ENCODE measurements at regions not wholly inside any gene's neighbourhood (a gene's known extent, or its start where the extent isn't known, plus 50 kb on each side); places are given as distances from the start of the nearest gene placed in this dataset.

DNA sequence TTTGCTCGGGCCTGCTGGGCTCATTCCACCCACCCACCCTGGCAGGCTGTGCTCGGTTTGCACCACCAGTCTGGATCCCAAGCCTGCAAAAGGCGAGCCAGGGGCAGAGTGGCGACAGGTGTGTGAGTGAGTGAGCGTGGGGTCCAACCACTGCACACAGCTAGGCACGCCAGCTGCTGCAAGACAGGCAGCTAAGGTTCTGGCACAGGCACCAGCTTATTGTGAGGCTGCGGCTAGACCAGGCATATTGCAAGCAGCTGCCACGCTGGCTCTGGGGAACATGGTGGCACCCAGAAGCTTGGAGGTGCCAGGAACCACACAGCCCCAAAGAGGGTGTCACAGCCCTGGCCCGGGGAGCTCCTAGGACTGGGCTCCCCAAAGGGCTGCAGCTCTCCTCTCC is 205.1 kb downstream of the ANKRD60 start:
- DNase-seq (ENCODE audit: low read depth, low spot score) (no peak), ATAC-seq (no peak)
- ChIA-PET POLR2A (no interaction called here), RAD21 (ENCODE audit: low non-redundant PET in 1 of 2, low total read pairs in 2 of 2, uncharacterized antibody in 2 of 2, unreplicated experiment in 2 of 2) (no interaction called here), CTCF (no interaction called here)
- Histone ChIP-seq H3K4me1 (ENCODE audit: control insufficient read depth in 1 of 2, insufficient read depth in 2 of 2, low read length in 2 of 2) (peaks cover 0 to 11% of the 10 kb centered on the region in 2 experiments; a peak in 2 of 4 replicates), H3K36me3 (ENCODE audit: control insufficient read depth in 1 of 2, insufficient read depth in 2 of 2, low read length in 2 of 2) (no peaks in the 10 kb centered on the region), H3K4me3 (replicated peaks in 1 of 2; ENCODE audit: low read depth in 1 of 2, low read length in 2 of 2) (no peak overlapping the region), H3K9ac (ENCODE audit: low read length) (no peak overlapping the region), H4K20me1 (ENCODE audit: insufficient read depth) (no peaks in the 10 kb centered on the region), H3K79me2 (ENCODE audit: insufficient read depth, low read length) (no peaks in the 10 kb centered on the region), H3K4me2 (ENCODE audit: low read length) (no peak overlapping the region), H3K27ac (ENCODE audit: low read depth, low read length) (no peak overlapping the region), H2AFZ (ENCODE audit: low read depth, low read length, poor library complexity, severe bottlenecking) (no peak overlapping the region), H3K27me3 (ENCODE audit: insufficient read depth, low read length) (peaks cover 27% of the 10 kb centered on the region), H3K9me3 (ENCODE audit: control insufficient read depth in 1 of 2, insufficient read depth in 1 of 2, low read depth in 1 of 2, low read length in 2 of 2) (no peaks in the 10 kb centered on the region), H3K9me2 (ENCODE audit: insufficient read depth) (no peaks in the 10 kb centered on the region)
- no peak for TF ChIP-seq ZNF274 (IDR thresholded peaks at IDR 0.05; ENCODE audit: low read depth, low read length)
- no peak for TF ChIP-seq SIN3A (IDR thresholded peaks at IDR 0.05; ENCODE audit: low read depth)
- no peak for TF ChIP-seq ELF1 (IDR thresholded peaks at IDR 0.05; ENCODE audit: borderline replicate concordance, low read depth)
- TF ChIP-seq SP1 (IDR thresholded peaks at IDR 0.05; ENCODE audit: low read depth) = no peak
- no peak for TF ChIP-seq EZH2phosphoT487 (IDR thresholded peaks at IDR 0.05; ENCODE audit: borderline replicate concordance)
- no peak for TF ChIP-seq CBX3 (IDR thresholded peaks at IDR 0.05; ENCODE audit: low read depth)
- no peak for TF ChIP-seq TCF7L2 (IDR thresholded peaks at IDR 0.05; ENCODE audit: borderline replicate concordance, extremely low read depth, insufficient read depth, insufficient read length)
- TF ChIP-seq, protein P1, sequence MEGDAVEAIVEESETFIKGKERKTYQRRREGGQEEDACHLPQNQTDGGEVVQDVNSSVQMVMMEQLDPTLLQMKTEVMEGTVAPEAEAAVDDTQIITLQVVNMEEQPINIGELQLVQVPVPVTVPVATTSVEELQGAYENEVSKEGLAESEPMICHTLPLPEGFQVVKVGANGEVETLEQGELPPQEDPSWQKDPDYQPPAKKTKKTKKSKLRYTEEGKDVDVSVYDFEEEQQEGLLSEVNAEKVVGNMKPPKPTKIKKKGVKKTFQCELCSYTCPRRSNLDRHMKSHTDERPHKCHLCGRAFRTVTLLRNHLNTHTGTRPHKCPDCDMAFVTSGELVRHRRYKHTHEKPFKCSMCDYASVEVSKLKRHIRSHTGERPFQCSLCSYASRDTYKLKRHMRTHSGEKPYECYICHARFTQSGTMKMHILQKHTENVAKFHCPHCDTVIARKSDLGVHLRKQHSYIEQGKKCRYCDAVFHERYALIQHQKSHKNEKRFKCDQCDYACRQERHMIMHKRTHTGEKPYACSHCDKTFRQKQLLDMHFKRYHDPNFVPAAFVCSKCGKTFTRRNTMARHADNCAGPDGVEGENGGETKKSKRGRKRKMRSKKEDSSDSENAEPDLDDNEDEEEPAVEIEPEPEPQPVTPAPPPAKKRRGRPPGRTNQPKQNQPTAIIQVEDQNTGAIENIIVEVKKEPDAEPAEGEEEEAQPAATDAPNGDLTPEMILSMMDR (IDR thresholded peaks at IDR 0.05 in 2 of 3, conservative IDR thresholded peaks at IDR 0.05 in 1 of 3; ENCODE audit: borderline replicate concordance in 1 of 3, insufficient read depth in 1 of 3, low read depth in 2 of 3, low read length in 2 of 3) = no peak
- TF ChIP-seq, protein P2, sequence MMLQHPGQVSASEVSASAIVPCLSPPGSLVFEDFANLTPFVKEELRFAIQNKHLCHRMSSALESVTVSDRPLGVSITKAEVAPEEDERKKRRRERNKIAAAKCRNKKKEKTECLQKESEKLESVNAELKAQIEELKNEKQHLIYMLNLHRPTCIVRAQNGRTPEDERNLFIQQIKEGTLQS (IDR thresholded peaks at IDR 0.05) = no peak
- TF ChIP-seq FOSL1 (IDR thresholded peaks at IDR 0.05; ENCODE audit: low read depth) = no peak
- TF ChIP-seq JUND (IDR thresholded peaks at IDR 0.05) = no peak
- intact Hi-C loops (cut with micrococcal nuclease) = no loop called here
- BruUV-seq (replicated peaks) = no TSS peak

Measured in HCT116 (cell line).